GM21576 (cell line): ENCODE measurements at regions not wholly inside any gene's neighbourhood (a gene's known extent, or its start where the extent isn't known, plus 50 kb on each side); places are given as distances from the start of the nearest gene placed in this dataset.

Source experiments
- ATAC-seq: cut with Tn5 transposase; IDR thresholded peaks from one replicate; pipeline ENCODE4 v1.9.1; 2021; ENCODE audit warnings: mild to moderate bottlenecking, moderate library complexity; ENCODE audit not compliant: unreplicated experiment

DNA sequence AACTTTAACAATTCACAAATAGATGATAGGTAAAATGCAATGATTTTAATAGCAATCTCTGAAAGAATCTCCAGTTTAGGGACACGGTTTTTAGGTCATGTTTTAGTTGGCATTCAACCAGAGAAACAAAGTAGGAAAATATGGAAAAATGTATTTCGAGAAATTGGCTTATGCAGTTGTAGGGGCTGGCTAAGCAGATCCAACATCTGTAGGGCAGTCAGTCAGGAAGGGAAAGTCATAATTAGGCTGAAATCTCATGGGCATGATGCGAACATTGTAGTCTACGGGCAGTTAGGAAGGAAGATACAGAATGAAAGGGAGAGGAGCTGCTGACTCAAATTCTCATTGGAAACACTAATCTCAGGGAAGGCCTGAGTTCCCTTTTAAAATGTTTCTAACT is 1276.0 kb upstream of the ADGRL4 start:
- no peak for ATAC-seq

DNA sequence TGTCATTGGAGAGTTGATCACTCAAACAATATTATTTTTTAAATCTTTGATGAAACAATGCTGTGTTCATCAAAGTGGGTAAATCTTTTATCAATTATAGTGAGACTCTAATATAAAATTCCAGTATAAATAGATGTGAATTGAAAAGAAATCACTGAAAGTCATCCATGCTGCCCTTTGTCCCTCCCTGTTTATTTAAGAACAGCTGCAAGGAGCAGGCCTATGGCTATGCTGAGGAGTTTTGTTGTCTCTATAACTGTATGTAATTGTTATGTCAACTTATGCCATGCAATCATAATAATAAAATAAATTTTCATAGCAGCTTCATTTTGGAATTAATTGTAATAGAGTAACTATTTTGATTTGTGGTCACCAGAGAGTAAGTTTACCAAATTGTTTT is 1272.4 kb upstream of the ADGRL4 start:
- no peak for ATAC-seq

DNA sequence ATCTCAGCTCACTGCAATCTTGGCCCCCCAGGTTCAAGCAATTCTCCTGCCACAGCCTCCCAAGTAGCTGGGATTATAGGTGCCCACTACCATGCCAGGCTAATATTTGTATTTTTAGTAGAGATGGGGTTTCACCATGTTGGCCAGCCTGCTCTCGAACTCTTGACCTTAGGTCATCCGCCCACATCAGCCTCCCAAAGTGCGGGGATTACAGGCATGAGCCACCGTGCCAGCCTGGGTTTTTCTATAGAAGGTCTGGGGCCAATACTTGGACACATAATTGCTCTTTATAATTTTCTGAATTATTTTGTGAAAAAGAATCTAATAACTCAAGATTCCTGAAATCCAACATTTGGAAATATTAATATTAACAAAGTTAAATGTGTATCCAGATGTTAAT is 1267.7 kb upstream of the ADGRL4 start:
- no peak for ATAC-seq

DNA sequence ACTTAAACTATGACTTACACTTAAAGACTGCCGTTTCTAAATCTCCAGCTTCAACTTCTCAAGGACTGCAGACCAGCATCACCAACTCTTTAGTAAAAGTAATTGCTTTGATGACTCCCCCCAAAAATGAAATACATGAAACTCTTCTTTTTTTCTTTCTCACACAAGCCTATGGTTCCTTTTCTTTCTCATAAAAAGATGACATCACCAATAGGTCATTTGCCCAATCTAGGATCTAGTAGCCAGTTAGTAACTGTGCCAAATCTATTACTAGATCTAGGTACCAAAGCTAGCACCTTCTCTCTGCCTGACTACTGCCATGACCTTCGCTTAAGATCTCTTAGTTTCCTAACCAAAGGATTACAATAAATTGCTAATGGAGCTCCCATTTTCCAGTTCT is 1266.0 kb upstream of the ADGRL4 start:
- ATAC-seq, result no peak

DNA sequence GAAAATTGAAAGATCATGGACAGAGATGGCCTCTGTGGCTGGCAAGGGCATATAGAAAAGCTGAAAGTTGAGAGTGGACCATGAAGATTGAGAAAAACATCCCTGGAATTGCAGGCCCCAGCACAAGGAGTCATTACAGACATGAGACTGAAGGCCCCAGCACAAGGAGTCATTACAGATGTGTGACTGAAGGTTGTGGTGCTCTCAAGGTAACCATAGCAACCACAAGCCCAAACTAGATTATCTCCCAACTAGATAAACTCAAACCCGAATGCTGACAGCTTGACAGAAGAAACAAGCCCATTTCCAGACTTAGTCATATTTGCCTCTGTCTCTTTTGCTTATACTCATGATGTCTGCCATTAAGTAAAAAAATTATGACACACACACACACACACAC is 1252.1 kb upstream of the ADGRL4 start:
- no peak for ATAC-seq

DNA sequence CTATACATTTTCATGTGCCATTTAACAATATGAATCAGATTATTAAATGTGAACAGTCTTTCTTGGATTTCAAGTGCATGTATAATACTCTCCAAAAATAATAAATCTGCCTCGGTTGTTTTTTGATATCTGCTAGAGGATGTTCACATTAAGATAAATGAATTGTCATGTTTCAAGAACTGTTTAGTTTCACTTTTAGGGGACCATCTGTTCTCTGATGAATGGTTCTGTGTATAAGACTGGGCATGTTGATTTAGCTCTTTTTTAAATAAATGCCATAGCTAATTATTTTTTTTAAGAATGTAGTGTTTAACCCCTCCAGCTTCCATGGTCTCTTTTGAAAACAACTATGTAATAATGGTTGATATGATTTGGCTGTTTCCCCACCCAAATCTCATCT is 1245.1 kb upstream of the ADGRL4 start:
- no peak for ATAC-seq

DNA sequence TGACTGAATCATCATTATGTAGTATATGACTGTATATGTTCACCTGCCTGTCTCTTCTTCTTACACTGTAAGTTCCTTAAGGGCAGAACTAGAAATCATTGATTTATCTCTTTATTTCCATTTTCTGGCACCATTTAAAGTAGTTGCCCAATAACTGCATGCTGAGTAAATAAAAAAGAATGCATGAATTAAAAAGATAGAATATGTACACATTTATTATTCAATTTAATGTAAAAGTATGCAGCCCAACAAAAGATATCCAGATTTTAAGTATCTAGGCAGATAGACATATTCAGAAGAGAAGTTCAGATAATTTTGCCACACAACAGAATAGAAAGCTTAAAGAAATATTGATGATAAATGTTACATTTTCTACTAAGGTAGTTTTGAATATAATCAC is 1244.6 kb upstream of the ADGRL4 start:
- ATAC-seq, result no peak

DNA sequence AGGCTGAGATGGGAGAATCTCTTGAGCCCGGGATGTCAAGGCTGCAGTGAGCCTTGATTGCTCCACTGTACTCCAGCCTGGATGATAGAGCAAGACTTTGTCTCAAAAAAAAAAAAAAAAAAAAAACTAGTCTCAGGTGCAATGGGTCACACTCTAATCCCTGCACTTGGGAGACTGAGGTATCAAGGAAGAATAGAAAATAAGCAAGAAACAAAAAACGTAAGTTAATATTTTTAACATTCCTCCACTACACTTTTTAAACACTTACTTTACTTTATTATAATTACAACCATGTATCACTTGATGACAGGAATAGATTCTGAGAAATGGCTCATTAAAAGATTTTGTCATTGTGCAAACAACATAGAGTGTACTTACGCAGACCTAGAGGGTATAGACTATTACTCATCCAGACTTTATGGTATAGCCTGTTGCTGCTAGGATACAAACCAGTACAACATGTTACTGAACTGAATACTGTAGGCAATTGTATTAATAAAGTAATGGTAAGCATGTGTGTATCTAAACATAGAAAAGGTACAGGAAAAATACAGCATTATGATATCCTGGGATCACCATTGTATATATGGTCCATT is 1244.1 kb upstream of the ADGRL4 start:
- no peak for ATAC-seq

DNA sequence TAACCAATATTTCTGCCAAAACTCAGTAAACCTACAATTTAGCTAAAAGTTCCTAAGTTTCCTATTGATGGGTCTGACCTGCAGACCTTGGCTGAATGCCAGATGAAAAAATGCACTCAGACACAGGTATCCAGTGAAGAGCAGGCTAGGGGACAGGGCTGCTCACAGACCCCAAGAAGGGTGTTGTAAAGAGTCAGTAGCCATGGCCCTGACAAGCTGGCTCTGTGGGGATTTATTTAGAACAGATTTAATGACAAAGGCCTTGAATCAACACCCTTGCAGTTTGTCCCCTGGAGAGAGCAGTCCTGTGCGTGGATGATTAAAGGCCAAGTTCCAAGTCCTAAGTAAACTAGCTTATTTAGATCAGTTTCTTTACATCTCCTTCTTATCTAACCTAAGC is 1243.2 kb upstream of the ADGRL4 start:
- no peak for ATAC-seq

DNA sequence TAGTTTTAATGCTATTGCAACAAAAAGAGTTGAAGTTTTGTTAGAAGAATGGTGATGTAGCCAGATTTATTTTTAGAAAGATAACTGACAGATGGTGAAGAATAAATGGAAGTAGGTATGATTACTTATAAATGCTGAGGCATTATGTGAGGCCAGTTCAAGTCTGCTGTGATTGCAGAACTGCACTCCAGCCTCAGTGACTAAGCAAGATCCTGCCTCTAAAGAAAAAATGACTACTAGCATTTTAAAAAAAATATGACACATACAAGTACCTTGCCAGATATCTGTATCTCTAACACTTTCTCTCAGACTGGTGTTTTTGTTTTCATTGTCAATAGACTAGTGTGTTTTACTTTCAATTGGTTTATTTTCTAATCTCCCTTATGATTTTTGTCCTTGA is 1242.4 kb upstream of the ADGRL4 start:
- no peak for ATAC-seq

DNA sequence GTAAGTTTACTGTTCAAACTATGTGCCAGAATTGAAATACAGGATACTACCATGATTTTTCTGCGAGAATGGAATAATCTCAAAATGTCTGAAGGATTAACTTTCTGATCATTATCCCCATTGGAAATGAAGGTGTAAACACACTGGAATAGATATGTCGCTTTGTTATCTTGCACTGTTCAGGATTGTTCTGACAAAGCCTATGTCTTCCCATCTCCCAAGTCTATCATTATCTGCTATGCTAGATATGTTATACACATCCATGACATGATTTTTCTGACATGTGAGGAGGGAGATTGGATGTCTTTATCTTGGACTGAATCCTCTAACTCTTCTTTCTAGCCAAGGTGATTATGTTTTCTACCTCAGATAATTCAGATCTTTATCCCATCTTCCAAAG is 1239.3 kb upstream of the ADGRL4 start:
- ATAC-seq, result no peak

DNA sequence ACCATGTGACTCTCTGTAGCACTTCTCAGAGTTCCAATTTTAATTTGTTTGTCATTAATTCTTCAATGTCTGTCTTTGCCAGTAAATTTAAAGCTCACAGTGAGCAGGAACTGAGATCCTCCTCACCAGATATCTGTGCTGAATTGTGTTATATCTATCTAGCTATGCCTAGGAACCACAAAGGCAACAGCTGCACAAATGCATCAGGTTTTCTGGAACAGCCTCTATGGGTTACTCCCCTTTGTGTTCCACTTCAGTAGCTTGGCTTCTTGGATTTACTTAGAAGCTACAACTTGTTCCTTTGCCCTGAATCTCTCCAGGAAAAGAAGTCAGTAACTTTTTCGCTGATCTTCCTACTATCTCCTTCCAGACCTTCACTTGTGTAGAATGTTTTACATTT is 1237.8 kb upstream of the ADGRL4 start:
- no peak for ATAC-seq

DNA sequence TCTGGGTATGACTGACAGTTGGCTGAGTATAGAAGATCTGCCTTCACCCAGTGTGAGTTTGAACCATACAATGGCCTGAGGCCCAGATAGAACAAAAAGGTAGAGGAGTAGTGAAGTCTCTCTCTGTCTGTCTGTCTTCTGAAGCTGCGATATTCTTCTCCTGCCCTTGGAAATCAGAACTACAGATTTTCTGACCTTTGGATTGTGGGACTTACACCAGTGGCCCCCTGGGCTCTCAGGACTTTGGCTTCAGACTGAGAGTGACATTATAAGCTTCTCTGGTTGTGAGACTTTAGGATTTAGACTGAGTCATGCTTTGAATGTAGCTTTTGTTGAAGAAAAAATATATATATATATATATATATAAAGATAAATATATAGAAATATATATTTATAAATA is 1235.0 kb upstream of the ADGRL4 start:
- ATAC-seq, result no peak

DNA sequence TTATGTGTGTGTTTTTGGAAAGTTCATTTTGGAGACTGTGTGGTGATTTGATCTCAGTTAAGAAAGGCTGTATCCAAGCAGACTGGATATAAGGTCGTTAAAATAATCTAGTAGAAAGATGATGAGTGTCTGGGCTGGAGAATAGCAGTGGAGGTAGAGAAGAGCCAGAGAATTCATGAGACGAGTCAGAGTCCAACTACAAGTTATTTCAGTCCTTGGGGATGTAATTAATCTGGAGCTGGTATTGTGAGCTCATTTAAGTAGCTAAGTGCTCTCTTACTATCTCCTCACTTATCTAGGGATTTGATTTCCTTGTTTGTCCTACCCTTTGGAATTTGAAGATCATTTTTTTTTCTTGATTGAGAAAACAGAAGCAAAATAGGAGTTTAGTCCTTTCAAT is 1219.0 kb upstream of the ADGRL4 start:
- ATAC-seq, result no peak

DNA sequence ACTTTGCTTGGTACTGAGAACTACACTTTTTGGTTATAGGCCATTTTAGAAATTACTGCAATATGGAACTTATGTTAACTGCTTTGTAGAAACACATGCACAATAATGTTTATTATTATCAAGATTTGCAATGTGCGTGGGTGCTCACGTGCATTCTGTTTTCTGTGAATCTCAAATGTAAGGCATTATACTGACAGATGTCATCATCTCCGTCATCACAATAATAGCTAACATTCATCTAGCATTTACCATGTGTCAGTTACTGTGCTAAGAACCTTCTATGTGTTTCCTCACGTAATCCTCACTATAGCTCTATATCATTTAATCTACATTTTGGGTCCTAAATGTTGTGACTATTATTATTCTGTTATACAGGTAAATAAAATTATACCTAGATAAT is 1214.8 kb upstream of the ADGRL4 start:
- no peak for ATAC-seq

DNA sequence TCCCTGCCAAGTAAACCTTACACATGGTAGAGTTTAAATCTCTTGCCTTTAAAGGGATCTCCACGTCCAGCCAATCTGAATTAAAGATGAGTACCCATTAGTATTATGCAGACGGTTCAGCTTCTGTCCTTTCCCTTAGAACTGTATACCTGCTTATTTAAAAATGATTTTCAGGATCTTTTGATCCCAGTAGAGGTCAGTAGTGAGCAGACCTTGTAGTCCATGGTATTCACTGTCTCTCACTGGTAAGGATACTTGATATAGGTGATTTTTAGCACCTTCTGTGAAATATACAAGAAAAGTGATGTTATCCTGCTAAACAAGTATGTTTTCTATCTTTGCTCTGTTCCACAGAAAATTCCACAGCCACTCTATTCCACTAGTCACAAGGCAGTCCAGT is 1211.6 kb upstream of the ADGRL4 start:
- ATAC-seq, result peak; percentile 79

DNA sequence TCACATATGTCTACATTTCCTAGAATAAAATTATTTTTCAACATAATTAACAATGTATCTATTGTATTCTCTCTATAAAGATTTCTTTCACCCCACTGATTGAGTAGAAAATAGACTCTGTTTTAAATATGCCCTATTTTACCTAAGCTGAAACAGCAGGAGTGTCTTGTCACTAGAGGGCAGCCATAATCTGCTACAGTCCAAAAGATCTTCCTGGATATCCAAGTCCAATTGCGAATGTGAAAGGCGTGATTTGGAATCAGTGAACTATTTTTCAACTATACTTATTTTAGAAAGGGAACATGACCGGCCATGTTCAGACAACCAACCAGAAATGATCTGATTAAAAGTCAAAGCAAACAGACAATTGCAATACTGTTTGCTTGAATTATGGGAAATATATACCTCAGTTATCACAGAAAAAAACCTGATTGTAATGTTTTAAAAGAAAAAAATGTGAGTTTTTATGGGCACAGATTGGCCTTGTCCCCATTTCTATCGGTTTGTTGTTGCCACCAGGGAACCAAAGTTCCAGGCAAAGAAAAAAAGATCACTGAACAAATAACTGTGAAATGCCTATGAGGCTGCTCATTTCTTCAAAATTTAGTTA is 1211.0 kb upstream of the ADGRL4 start:
- no peak for ATAC-seq

DNA sequence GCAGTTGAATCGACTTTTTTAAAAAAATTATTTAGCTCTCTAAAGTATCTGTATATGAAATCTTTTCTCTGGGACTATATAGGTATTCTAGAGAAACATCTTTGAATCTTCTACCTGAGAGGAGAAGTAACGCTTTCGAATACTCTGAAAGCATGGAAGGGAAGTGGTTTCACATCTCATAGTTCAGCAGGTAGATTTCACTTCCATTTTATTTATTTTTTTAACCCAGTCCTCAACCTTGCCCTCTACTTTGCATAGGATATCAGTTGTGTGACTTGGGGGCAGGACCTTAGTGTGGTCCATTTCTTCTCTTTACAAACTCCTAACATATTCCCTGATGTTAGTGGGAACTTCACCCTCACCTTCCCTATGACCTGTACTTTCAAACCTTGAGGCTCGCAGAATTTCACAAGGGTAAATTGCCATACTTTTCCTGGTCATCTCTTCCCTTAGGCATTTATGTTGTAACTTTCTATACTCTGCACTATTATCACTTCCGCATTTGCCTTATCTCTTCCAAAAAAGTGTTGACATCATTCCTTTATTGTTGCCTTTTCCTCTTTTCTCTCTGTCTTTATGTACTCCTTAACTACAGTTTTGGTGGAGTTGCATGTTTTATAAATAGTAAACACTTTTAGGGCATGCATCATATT is 1208.5 kb upstream of the ADGRL4 start:
- ATAC-seq, result no peak

DNA sequence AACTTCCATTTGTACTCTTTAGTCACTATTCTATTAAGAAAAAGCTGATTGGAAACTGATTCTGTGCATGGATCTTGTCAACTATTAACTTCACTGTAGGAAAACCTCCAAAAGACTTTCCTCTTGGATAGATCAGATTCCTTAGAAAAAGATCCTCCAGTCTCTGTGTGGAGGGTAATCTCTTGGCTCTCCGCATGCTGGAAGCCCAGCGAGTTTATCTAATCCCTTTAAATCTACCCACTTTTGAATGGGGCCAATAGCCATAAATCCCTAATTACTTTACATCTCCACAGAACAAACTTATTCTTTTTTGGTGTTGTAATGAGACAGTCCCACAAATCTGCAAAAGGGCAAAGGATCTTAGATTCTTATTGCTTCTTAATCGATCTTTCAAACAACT is 1206.4 kb upstream of the ADGRL4 start:
- no peak for ATAC-seq

DNA sequence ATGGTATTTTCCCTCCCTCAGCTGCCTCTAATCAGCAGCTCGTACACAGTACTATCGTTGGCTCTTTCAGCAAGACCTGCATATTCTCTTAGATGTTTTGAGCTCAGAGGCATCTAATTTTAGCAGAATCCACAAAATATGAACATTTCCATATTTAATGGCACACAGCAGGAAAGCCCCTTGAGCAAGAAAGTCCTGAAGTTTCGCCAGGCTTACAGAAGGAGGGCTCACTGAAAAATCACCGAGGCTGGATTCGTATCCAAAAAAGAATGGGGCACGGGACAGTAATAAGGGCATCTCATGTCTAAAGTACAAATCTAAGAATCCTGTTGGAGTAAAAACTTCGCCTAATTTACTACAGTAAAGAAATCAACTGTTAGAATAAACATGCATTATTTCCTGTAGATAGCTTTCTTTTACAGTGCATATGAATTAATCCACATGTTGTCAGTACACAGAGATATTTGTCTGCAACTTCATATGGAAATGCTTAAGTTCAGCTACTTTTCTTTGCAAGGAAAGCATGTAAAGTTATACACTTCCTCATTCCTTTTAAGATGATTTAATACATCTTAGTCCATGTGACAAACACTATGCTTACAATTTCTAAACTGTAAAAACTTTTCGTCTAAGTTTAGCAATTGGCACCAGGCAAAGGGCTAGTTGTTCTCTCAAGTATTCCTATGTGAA is 1205.3 kb upstream of the ADGRL4 start:
- ATAC-seq, result no peak

DNA sequence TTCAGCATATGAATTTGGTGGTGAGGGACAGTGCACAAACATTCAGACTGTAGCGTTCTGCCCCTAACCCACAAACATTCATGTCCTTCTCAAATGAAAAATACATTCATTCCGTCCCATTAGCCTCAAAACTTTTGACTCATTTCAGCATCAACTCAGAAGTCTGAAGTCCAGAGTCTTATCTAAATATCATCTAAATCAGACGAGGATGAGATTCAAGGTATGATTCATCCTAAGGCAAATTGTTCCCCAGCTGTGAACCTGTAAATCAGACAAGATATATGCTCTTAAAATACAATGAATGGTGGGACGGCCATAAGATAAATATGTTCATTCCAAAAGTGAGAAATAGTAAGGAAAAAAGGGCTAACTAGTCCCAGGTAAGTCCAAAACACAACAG is 1195.6 kb upstream of the ADGRL4 start:
- ATAC-seq, result no peak

DNA sequence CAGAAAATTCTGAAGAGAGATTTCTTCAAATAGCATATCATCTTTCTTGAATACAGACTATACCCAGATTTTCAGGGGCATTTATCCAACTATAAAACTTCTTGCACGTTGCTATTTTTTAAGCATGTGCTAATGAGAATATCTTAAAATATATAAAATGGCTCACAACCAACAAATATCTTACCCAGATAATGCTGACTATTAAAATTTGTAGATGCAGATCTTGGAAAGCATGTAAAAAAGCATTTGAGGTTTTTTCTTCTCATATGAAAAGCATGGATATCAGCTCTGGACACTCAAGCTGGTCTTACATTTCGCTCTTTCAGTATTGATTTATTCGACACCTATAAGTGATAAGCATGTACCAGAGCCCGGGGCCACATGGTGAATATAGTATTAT is 1187.7 kb upstream of the ADGRL4 start:
- ATAC-seq, result no peak
